CD4-positive, CD25-positive, alpha-beta regulatory T cell (primary cell): ENCODE measurements at regions not wholly inside any gene's neighbourhood (a gene's known extent, or its start where the extent isn't known, plus 50 kb on each side); places are given as distances from the start of the nearest gene placed in this dataset.
A peak's percentile ranks its signal among the peaks of the same experiment; 100 is the strongest.
"Not testable (repeated sequence)": the region's sequence is repeated elsewhere in the genome, so short reads cannot be mapped to it uniquely, and the experiment has no call there.

ENCODE experiments used
- ATAC-seq, 2 donors: fragments of 150-1000 bp; cut with Tn5 transposase; one replicate each; pipeline ENCODE4 v1.10.0; 2021; ENCODE audit warnings: low read depth in 2 of 2, moderate number of reproducible peaks in 2 of 2, moderate library complexity in 1 of 2
- DNase-seq, 3 donors: peaks; one replicate each; pipeline versions ENCODE4 v3.0.0 to v3.0.0-alpha.2; 2012 to 2022; ENCODE audit warnings: mixed read lengths in 1 of 3
- H3K27ac ChIP-seq: one replicate; pipeline ENCODE4 v1.7.0; 2013; ENCODE audit warnings: mild to moderate bottlenecking, low read length; ENCODE audit not compliant: insufficient read depth, poor library complexity, severe bottlenecking
- H3K27me3 ChIP-seq: one replicate; pipeline ENCODE4 v1.7.0; 2013; ENCODE audit warnings: low read length; ENCODE audit not compliant: control insufficient read depth, insufficient read depth
- H3K36me3 ChIP-seq: one replicate; pipeline ENCODE4 v1.7.0; 2013; ENCODE audit warnings: mild to moderate bottlenecking, low read length, moderate library complexity; ENCODE audit not compliant: control insufficient read depth, insufficient read depth
- H3K4me1 ChIP-seq: 2 replicates; pipeline ENCODE4 v1.7.0; 2013; ENCODE audit warnings: mild to moderate bottlenecking, low read length; ENCODE audit not compliant: insufficient read depth, control insufficient read depth, poor library complexity, severe bottlenecking
- H3K4me3 ChIP-seq: one replicate; pipeline ENCODE4 v1.7.0; 2013; ENCODE audit warnings: low read depth, mild to moderate bottlenecking, low read length, moderate library complexity
- H3K9me3 ChIP-seq, 2 experiments: 1 replicate in 1 of 2; 2 replicates in 1 of 2; pipeline ENCODE4 v1.7.0; 2013; ENCODE audit warnings: low read length in 2 of 2, mild to moderate bottlenecking in 1 of 2, moderate library complexity in 1 of 2; ENCODE audit not compliant: control insufficient read depth in 2 of 2
- H3K27ac Mint-ChIP-seq, 3 donors: one replicate each; pipeline ENCODE4 v1.8.0; 2020 to 2022; ENCODE audit warnings: mild to moderate bottlenecking in 3 of 3, mixed read lengths in 3 of 3, moderate library complexity in 2 of 3
- H3K27me3 Mint-ChIP-seq: one replicate; pipeline ENCODE4 v1.8.0; 2022; ENCODE audit warnings: mild to moderate bottlenecking, mixed read lengths
- H3K36me3 Mint-ChIP-seq: one replicate; pipeline ENCODE4 v1.8.0; 2020; ENCODE audit warnings: mixed read lengths
- H3K4me1 Mint-ChIP-seq, 4 donors: one replicate each; pipeline ENCODE4 v1.8.0; 2020 to 2022; ENCODE audit warnings: mixed read lengths in 4 of 4, mild to moderate bottlenecking in 1 of 4
- H3K4me3 Mint-ChIP-seq, 4 donors: one replicate each; pipeline ENCODE4 v1.8.0; 2020 to 2022; ENCODE audit warnings: mild to moderate bottlenecking in 4 of 4, mixed read lengths in 4 of 4, moderate library complexity in 3 of 4
- H3K9me3 Mint-ChIP-seq, 7 donors: one replicate each; pipeline ENCODE4 v1.8.0; 2020 to 2022; ENCODE audit warnings: mixed read lengths in 7 of 7, mild to moderate bottlenecking in 3 of 7, moderate library complexity in 2 of 7

DNA sequence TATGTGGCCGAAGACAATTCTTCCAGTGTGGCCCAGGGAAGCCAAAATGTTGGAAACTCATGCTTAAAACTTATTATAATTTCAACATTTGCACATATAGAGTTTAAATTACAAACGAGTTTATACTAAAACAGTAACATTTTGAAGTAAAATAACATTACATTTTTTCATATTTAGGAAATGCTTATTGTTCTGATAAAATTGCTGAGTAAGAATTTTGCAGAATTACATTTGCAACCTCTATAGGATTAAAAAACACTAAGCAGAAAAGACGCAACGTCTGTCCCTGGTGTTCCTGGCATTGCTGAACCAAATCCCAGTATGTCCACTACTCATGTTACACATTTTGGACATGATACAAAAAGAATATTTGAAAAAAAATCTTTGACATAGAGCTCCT, 1241.2 kb downstream of the SUCLG1 start:
- no peaks in the 10 kb centered on the region for H3K27me3 ChIP-seq
- no peaks in the 10 kb centered on the region for H3K4me1 Mint-ChIP-seq
- no peak for ATAC-seq

GRCh38 chr2:83196225-83196624, 1262.9 kb downstream of the SUCLG1 start:
- Histone ChIP-seq H3K27me3 (no peaks in the 10 kb centered on the region), H3K4me1 (no peaks in the 10 kb centered on the region), H3K27ac (no peak overlapping the region), H3K9me3 (no peaks in the 10 kb centered on the region), H3K4me3 (no peak overlapping the region), H3K36me3 (no peaks in the 10 kb centered on the region)
- H3K27me3 Mint-ChIP-seq: no peaks in the 10 kb centered on the region
- ATAC-seq (no peak), DNase-seq (no peak)
- no peak overlapping the region for H3K27ac Mint-ChIP-seq
- no peaks in the 10 kb centered on the region for H3K4me1 Mint-ChIP-seq
- no peaks in the 10 kb centered on the region for H3K36me3 Mint-ChIP-seq
- H3K9me3 Mint-ChIP-seq: peaks cover 0 to 6% (median 0%) of the 10 kb centered on the region in 7 donors
- no peak overlapping the region for H3K4me3 Mint-ChIP-seq

More for the DNA sequence above, 1241.2 kb downstream of the SUCLG1 start:
- no peak overlapping the region for H3K4me3 ChIP-seq
- Mint-ChIP-seq H3K27ac (no peak overlapping the region), H3K9me3 (peaks cover 0 to 16% (median 5%) of the 10 kb centered on the region in 7 donors), H3K27me3 (no peaks in the 10 kb centered on the region), H3K4me3 (no peak overlapping the region), H3K36me3 (no peaks in the 10 kb centered on the region)
- H3K9me3 ChIP-seq: no peaks in the 10 kb centered on the region
- H3K36me3 ChIP-seq: no peaks in the 10 kb centered on the region
- H3K4me1 ChIP-seq: no peaks in the 10 kb centered on the region
- H3K27ac ChIP-seq: no peak overlapping the region
- DNase-seq: no peak

DNA sequence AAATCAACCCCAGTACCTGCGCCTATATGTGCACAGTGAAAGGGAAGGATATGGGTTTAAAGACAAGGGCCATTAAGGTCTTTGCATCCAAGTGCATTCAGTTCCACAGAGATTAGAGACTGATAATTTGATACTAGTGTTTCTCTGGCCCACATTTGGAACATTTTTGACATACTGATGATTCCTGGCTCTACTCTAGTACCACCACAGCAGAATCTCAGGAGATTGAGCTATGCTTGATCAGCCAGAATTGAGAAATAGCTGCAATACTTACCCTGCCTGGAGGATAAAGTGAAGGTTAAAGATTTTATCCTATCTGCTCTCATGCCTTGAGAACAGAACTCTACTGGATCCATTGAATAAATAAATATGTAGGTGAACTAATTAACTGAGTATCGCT, 1267.8 kb downstream of the SUCLG1 start:
- Mint-ChIP-seq H3K27me3 (no peaks in the 10 kb centered on the region), H3K9me3 (peaks cover 0 to 6% (median 0%) of the 10 kb centered on the region in 7 donors), H3K27ac (no peak overlapping the region), H3K36me3 (no peaks in the 10 kb centered on the region), H3K4me3 (no peak overlapping the region), H3K4me1 (no peaks in the 10 kb centered on the region)
- H3K36me3 ChIP-seq: no peaks in the 10 kb centered on the region
- no peaks in the 10 kb centered on the region for H3K4me1 ChIP-seq
- H3K4me3 ChIP-seq: no peak overlapping the region
- H3K27ac ChIP-seq: no peak overlapping the region
- H3K9me3 ChIP-seq: no peaks in the 10 kb centered on the region
- no peaks in the 10 kb centered on the region for H3K27me3 ChIP-seq
- DNase-seq (no peak), ATAC-seq (no peak)

DNA sequence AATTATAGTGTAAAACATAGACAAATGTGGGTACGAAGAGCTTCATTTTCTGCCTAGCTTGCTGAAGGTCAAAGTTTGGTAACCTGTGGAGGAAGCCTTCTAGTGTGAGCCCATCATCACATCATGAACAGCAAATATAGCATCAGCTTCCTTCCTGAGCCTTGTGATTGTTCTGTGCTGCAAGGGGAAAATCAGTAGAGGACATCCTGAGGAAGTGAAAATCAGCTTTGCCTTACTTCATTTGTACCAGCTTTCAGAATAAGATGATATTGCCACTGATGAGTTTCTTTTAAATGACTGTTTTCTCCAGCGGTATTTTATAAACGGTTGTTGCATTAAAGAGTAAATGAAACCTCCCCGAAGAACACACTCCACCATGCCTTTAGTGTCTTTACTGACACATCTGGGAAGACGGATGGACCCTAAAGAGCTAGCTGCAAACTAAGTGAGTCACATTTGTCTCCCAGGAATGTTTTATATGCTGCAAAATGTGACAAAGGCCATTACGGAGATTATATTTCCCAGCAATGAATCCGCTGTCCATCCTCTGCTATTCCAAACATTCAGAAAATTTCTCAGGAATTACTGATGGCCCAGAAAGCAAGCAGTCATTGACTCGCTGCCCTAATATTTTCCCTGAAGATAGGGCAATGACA, 1272.8 kb downstream of the SUCLG1 start:
- Histone ChIP-seq H3K4me1 (no peaks in the 10 kb centered on the region), H3K36me3 (no peaks in the 10 kb centered on the region), H3K4me3 (no peak overlapping the region), H3K9me3 (no peaks in the 10 kb centered on the region), H3K27me3 (no peaks in the 10 kb centered on the region), H3K27ac (no peak overlapping the region)
- H3K27me3 Mint-ChIP-seq: no peaks in the 10 kb centered on the region
- DNase-seq (no peak), ATAC-seq (no peak)
- H3K27ac Mint-ChIP-seq: no peak overlapping the region
- no peak overlapping the region for H3K4me3 Mint-ChIP-seq
- H3K4me1 Mint-ChIP-seq: no peaks in the 10 kb centered on the region
- peaks cover 0 to 5% (median 0%) of the 10 kb centered on the region in 7 donors for H3K9me3 Mint-ChIP-seq
- no peaks in the 10 kb centered on the region for H3K36me3 Mint-ChIP-seq

DNA sequence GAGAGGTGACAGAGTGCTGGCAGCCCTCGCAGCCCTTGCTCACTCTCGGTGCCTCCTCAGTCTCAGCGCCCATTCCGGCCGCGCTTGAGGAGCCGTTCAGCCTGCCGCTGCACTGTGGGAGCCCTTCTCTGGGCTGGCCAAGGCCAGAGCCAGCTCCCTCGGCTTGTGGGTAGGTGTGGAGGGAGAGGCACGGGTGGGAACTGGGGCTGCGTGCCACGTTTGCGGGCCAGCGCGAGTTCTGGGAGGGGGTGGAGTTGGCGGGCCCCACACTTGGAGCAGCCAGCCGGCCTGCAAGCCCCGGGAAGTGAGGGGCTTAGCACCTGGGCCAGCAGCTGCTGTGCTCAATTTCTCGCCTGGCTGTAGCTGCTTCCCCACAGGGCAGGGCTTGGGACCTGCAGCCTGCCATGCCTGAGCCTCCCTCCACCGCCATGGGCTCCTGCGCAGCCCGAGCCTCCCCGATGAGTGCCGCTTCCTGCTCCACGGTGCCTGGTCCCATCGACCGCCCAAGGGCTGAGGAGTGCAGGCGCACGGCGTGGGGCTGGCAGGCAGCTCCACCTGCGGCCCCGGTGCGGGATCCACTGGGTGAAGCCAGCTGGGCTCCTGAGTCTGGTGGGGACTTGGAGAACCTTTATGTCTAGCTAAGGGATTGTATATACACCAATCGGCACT, 1278.1 kb downstream of the SUCLG1 start:
- H3K4me3 ChIP-seq, H3K9me3 ChIP-seq, H3K27me3 Mint-ChIP-seq, H3K4me3 Mint-ChIP-seq, H3K27ac Mint-ChIP-seq, H3K27me3 ChIP-seq, H3K9me3 Mint-ChIP-seq, DNase-seq, ATAC-seq, H3K27ac ChIP-seq, H3K4me1 Mint-ChIP-seq, H3K36me3 Mint-ChIP-seq, H3K4me1 ChIP-seq, H3K36me3 ChIP-seq: not testable (repeated sequence)

- Histone ChIP-seq H3K27me3 (no peaks in the 10 kb centered on the region), H3K36me3 (no peaks in the 10 kb centered on the region), H3K27ac (no peak overlapping the region), H3K9me3 (peaks cover 0 to 5% of the 10 kb centered on the region in 2 experiments), H3K4me3 (no peak overlapping the region), H3K4me1 (no peaks in the 10 kb centered on the region)
- Mint-ChIP-seq H3K36me3 (no peaks in the 10 kb centered on the region), H3K27ac (no peak overlapping the region), H3K9me3 (peaks cover 1 to 6% (median 5%) of the 10 kb centered on the region in 7 donors), H3K4me1 (no peaks in the 10 kb centered on the region), H3K27me3 (no peaks in the 10 kb centered on the region), H3K4me3 (no peak overlapping the region)
- ATAC-seq (no peak), DNase-seq (no peak)
Measured at GRCh38 chr2:83176539-83176938, 1282.5 kb downstream of the SUCLG1 start.

- no peak overlapping the region for H3K4me3 ChIP-seq
- ATAC-seq (no peak), DNase-seq (no peak)
- H3K9me3 ChIP-seq: peaks cover 0 to 5% of the 10 kb centered on the region in 2 experiments
- no peaks in the 10 kb centered on the region for H3K4me1 ChIP-seq
- Mint-ChIP-seq H3K27ac (no peak overlapping the region), H3K36me3 (no peaks in the 10 kb centered on the region), H3K9me3 (peaks cover 2 to 7% (median 5%) of the 10 kb centered on the region in 7 donors), H3K4me1 (no peaks in the 10 kb centered on the region), H3K27me3 (no peaks in the 10 kb centered on the region), H3K4me3 (peak overlapping the region in 1 of 4 donors; percentile 77)
- H3K27me3 ChIP-seq: no peaks in the 10 kb centered on the region
- H3K27ac ChIP-seq: no peak overlapping the region
- H3K36me3 ChIP-seq: no peaks in the 10 kb centered on the region
Measured at GRCh38 chr2:83172841-83173240, 1286.2 kb downstream of the SUCLG1 start.

GRCh38 chr2:83168377-83168776, 1290.7 kb downstream of the SUCLG1 start:
- Mint-ChIP-seq H3K36me3 (no peaks in the 10 kb centered on the region), H3K9me3 (peaks cover 0 to 12% (median 4%) of the 10 kb centered on the region in 7 donors), H3K27ac (no peak overlapping the region), H3K4me1 (no peaks in the 10 kb centered on the region), H3K4me3 (no peak overlapping the region), H3K27me3 (no peaks in the 10 kb centered on the region)
- H3K36me3 ChIP-seq: no peaks in the 10 kb centered on the region
- H3K9me3 ChIP-seq: no peaks in the 10 kb centered on the region
- H3K27ac ChIP-seq: no peak overlapping the region
- H3K4me3 ChIP-seq: no peak overlapping the region
- no peaks in the 10 kb centered on the region for H3K4me1 ChIP-seq
- H3K27me3 ChIP-seq: no peaks in the 10 kb centered on the region
- ATAC-seq: no peak
- no peak for DNase-seq
